Prostate gland (tissue), 2 donors: ENCODE measurements at regions not wholly inside any gene's neighbourhood (a gene's known extent, or its start where the extent isn't known, plus 50 kb on each side); places are given as distances from the start of the nearest gene placed in this dataset.
"Not testable (repeated sequence)": the region's sequence is repeated elsewhere in the genome, so short reads cannot be mapped to it uniquely, and the experiment has no call there.

Experiments used
- DNase-seq: peaks from one replicate; pipeline ENCODE4 v3.0.0-alpha.2; 2019; ENCODE audit warnings: low spot score
- H3K27ac ChIP-seq, 2 donors: fragments of 200-600 bp; sonication (generic); 2 replicates each; pipeline ENCODE4 v1.5.1; 2017 to 2019
- H3K27me3 ChIP-seq: fragments of 200-600 bp; sonication (generic); replicated peaks from 2 replicates; pipeline ENCODE4 v1.5.1; 2019; ENCODE audit not compliant: insufficient read depth
- H3K36me3 ChIP-seq, 2 donors: fragments of 200-600 bp; sonication (generic); 1 replicate in 1 of 2; 2 replicates in 1 of 2; pipeline versions ENCODE4 v1.5.1 to v1.8.1; 2017 to 2019
- H3K4me1 ChIP-seq: fragments of 200-600 bp; sonication (generic); replicated peaks from 2 replicates; pipeline ENCODE4 v1.5.1; 2019
- H3K4me3 ChIP-seq, 2 donors: fragments of 200-600 bp; sonication (generic); 2 replicates each; pipeline ENCODE4 v1.5.1; 2017 to 2019
- H3K9me3 ChIP-seq: fragments of 200-600 bp; sonication (generic); 2 replicates; pipeline ENCODE4 v1.5.1; 2017
- CTCF ChIP-seq, 4 experiments: fragments of 200-600 bp in 2 of 4; fragments of 450-650 bp in 2 of 4; sonication (generic) in 2 of 4; IDR thresholded peaks; 1 replicate in 3 of 4; 2 replicates in 1 of 4; pipeline ENCODE4 v1.5.1; 2016 to 2019; ENCODE audit warnings: antibody characterized with exemption in 4 of 4, mild to moderate bottlenecking in 2 of 4, moderate library complexity in 2 of 4
- POLR2A ChIP-seq: fragments of 450-650 bp; IDR thresholded peaks from one replicate; pipeline ENCODE4 v1.6.1; 2016; ENCODE audit warnings: antibody characterized with exemption, mild to moderate bottlenecking
- POLR2AphosphoS5 ChIP-seq: sonication (generic); formaldehyde crosslinking; IDR thresholded peaks from one replicate; pipeline ENCODE4 v1.6.1; 2017; ENCODE audit warnings: antibody characterized with exemption
- WGBS: methylation state at CpG from one replicate; pipeline ENCODE4 v1.1.5; 2018; 5-methylcytosine and 5-hydroxymethylcytosine counted together
- intact Hi-C: fragments of 100-400 bp; cut with DNase I; formaldehyde crosslinking; loops from one replicate; pipeline ENCODE4 v1.14.2; 2022

- 11% methylated on average over 1 of the region's 1 CpG for WGBS
- no peak for TF ChIP-seq POLR2A
- TF ChIP-seq CTCF (IDR thresholded peaks at IDR 0.05) = no peak
- no peak for TF ChIP-seq POLR2AphosphoS5
- no peaks in the 10 kb centered on the region for H3K9me3 ChIP-seq
- no peaks in the 10 kb centered on the region for H3K4me1 ChIP-seq
- intact Hi-C loops = no loop called here
- no peak for DNase-seq
- H3K27ac ChIP-seq = no peak overlapping the region
- H3K4me3 ChIP-seq = no peak overlapping the region
- H3K27me3 ChIP-seq = no peaks in the 10 kb centered on the region
- no peaks in the 10 kb centered on the region for H3K36me3 ChIP-seq
Observed at GRCh38 chr1:187840557-187840956, 1011.8 kb downstream of the PLA2G4A start.

GRCh38 chr1:187842406-187843165 lies 1013.8 kb downstream of the PLA2G4A start:
- no peak for DNase-seq
- Histone ChIP-seq H3K27ac (no peak overlapping the region), H3K4me3 (no peak overlapping the region), H3K4me1 (no peaks in the 10 kb centered on the region), H3K9me3 (no peaks in the 10 kb centered on the region), H3K27me3 (no peaks in the 10 kb centered on the region), H3K36me3 (no peaks in the 10 kb centered on the region)
- 89% methylated on average over 7 of the region's 7 CpGs for WGBS
- TF ChIP-seq CTCF (IDR thresholded peaks at IDR 0.05) = no peak
- no peak for TF ChIP-seq POLR2A
- no peak for TF ChIP-seq POLR2AphosphoS5
- intact Hi-C loops = no loop called here

- intact Hi-C loops = no loop called here
- Histone ChIP-seq H3K4me3 (no peak overlapping the region), H3K4me1 (no peaks in the 10 kb centered on the region), H3K9me3 (no peaks in the 10 kb centered on the region), H3K36me3 (no peaks in the 10 kb centered on the region), H3K27me3 (no peaks in the 10 kb centered on the region), H3K27ac (no peak overlapping the region)
- no peak for TF ChIP-seq POLR2A
- no peak for TF ChIP-seq CTCF (IDR thresholded peaks at IDR 0.05)
- WGBS = 87% methylated on average over 3 of the region's 3 CpGs
- DNase-seq = no peak
Observed at GRCh38 chr1:187844313-187844712, 1015.6 kb downstream of the PLA2G4A start.

- H3K9me3 ChIP-seq = no peaks in the 10 kb centered on the region
- H3K36me3 ChIP-seq = no peaks in the 10 kb centered on the region
- intact Hi-C loops = no loop called here
- no peak overlapping the region for H3K27ac ChIP-seq
- no peak for TF ChIP-seq POLR2A
- TF ChIP-seq CTCF (IDR thresholded peaks at IDR 0.05) = no peak
- TF ChIP-seq POLR2AphosphoS5 = no peak
- no peaks in the 10 kb centered on the region for H3K4me1 ChIP-seq
- H3K4me3 ChIP-seq = no peak overlapping the region
- no peak for DNase-seq
- H3K27me3 ChIP-seq = no peaks in the 10 kb centered on the region
Observed at GRCh38 chr1:187847531-187847930, 1018.8 kb downstream of the PLA2G4A start.

- DNase-seq = no peak
- H3K4me3 ChIP-seq = no peak overlapping the region
- H3K27me3 ChIP-seq = no peaks in the 10 kb centered on the region
- no peak overlapping the region for H3K27ac ChIP-seq
- H3K36me3 ChIP-seq = no peaks in the 10 kb centered on the region
- no peaks in the 10 kb centered on the region for H3K4me1 ChIP-seq
- WGBS = 59% methylated on average over 3 of the region's 3 CpGs
- H3K9me3 ChIP-seq = no peaks in the 10 kb centered on the region
- TF ChIP-seq POLR2A (no peak), CTCF (IDR thresholded peaks at IDR 0.05) (no peak), POLR2AphosphoS5 (no peak)
- intact Hi-C loops = no loop called here
Observed at GRCh38 chr1:187848321-187848720, 1019.6 kb downstream of the PLA2G4A start.

- H3K4me3 ChIP-seq, H3K36me3 ChIP-seq, H3K27me3 ChIP-seq, H3K4me1 ChIP-seq, DNase-seq, H3K9me3 ChIP-seq, H3K27ac ChIP-seq, intact Hi-C loops: not testable (repeated sequence)
- 96% methylated on average over 10 of the region's 26 CpGs for WGBS
Observed at GRCh38 chr1:187850146-187850545, 1021.4 kb downstream of the PLA2G4A start.
